Panc1 (cell line): ENCODE measurements at regions not wholly inside any gene's neighbourhood (a gene's known extent, or its start where the extent isn't known, plus 50 kb on each side); places are given as distances from the start of the nearest gene placed in this dataset.

ENCODE experiments used
- ATAC-seq: fragments of 200-7000 bp; cut with Tn5 transposase; 2 replicates; pipeline ENCODE4 v1.9.1; 2020; ENCODE audit warnings: mild to moderate bottlenecking, moderate library complexity
- BruUV-seq: library from RNA; stranded (reverse); fragments of 400-500 nt; replicated peaks from 2 replicates; lab custom pipeline; 2021; lab: Mats Ljungman, UMichigan
- CTCF ChIA-PET: fragments of 300-600 bp; sonication (Branson Sonifier 250); formaldehyde crosslinking; loops from one replicate; lab custom pipeline; 2022; ENCODE audit warnings: antibody characterized with exemption; lab: Charles Lee
- POLR2A ChIA-PET: fragments of 300-600 bp; sonication (Branson Sonifier 250); formaldehyde crosslinking; loops from one replicate; lab custom pipeline; 2022; ENCODE audit warnings: antibody characterized with exemption; lab: Charles Lee
- DNase-seq: peaks from one replicate; pipeline ENCODE4 v3.0.0-alpha.2; 2010; ENCODE audit warnings: low read depth, low spot score
- H3K27ac ChIP-seq: 2 replicates; pipeline ENCODE4 v1.5.1; 2011; ENCODE audit warnings: mild to moderate bottlenecking, low read length, inconsistent platforms
- H3K27me3 ChIP-seq: fragments of 200-500 bp; sonication (Bioruptor generic); 2 replicates; pipeline ENCODE4 v1.6.0; 2014; ENCODE audit warnings: low read length, inconsistent platforms; ENCODE audit not compliant: control insufficient read depth, insufficient read depth
- H3K36me3 ChIP-seq: fragments of 200-500 bp; sonication (Bioruptor generic); 2 replicates; pipeline ENCODE4 v1.5.1; 2014; ENCODE audit warnings: inconsistent platforms, mild to moderate bottlenecking, low read length, moderate library complexity; ENCODE audit not compliant: control insufficient read depth, insufficient read depth
- H3K4me1 ChIP-seq: 2 replicates; pipeline ENCODE4 v1.5.1; 2011; ENCODE audit warnings: inconsistent platforms, mild to moderate bottlenecking, low read length, moderate library complexity; ENCODE audit not compliant: control insufficient read depth, insufficient read depth
- H3K4me3 ChIP-seq, 2 experiments: 2 replicates each; pipeline ENCODE4 v1.5.1; 2011 to 2012; ENCODE audit warnings: low read depth in 2 of 2, low read length in 2 of 2, mild to moderate bottlenecking in 2 of 2, inconsistent platforms in 1 of 2, moderate library complexity in 1 of 2
- H3K9me3 ChIP-seq: fragments of 200-500 bp; sonication (Bioruptor generic); 2 replicates; pipeline ENCODE4 v1.5.1; 2014; ENCODE audit warnings: low read depth, mild to moderate bottlenecking, inconsistent platforms, low read length, moderate library complexity; ENCODE audit not compliant: control insufficient read depth, insufficient read depth
- CTCF ChIP-seq: fragments of 450-650 bp; IDR thresholded peaks from 2 replicates; pipeline ENCODE4 v1.5.1; 2017; ENCODE audit warnings: mild to moderate bottlenecking
- POLR2AphosphoS5 ChIP-seq: IDR thresholded peaks from 2 replicates; pipeline ENCODE4 v1.6.1; 2012; ENCODE audit warnings: mild to moderate bottlenecking, low read depth, low read length, moderate library complexity
- SIN3A ChIP-seq: IDR thresholded peaks from 2 replicates; pipeline ENCODE4 v1.6.1; 2012; ENCODE audit warnings: low read depth, mild to moderate bottlenecking, low read length, moderate library complexity, borderline replicate concordance; ENCODE audit not compliant: insufficient read depth
- TCF7L2 ChIP-seq: IDR thresholded peaks from 2 replicates; pipeline ENCODE4 v1.6.1; 2011; ENCODE audit warnings: mild to moderate bottlenecking, low read depth, low read length, inconsistent platforms
- in situ Hi-C: cut with HindIII; loops from 2 replicates; pipeline ENCODE4 v1.10.0; 2016; ENCODE audit warnings: low sequenced_read_pairs, low pct_unique_long_range_greater_than_20kb
- intact Hi-C: fragments of 100-400 bp; cut with micrococcal nuclease; formaldehyde crosslinking; loops from one replicate; pipeline ENCODE4 v1.10.0; 2022; ENCODE audit not compliant: unreplicated experiment
- TF ChIP-seq, protein P1 (sequence below), 2 experiments: IDR thresholded peaks; 2 replicates each; pipeline ENCODE4 v1.6.1; 2011 to 2012; ENCODE audit warnings: low read depth in 2 of 2, control low read depth in 1 of 2, low read length in 1 of 2, mild to moderate bottlenecking in 1 of 2, moderate library complexity in 1 of 2; ENCODE audit not compliant: insufficient read depth in 1 of 2

DNA sequence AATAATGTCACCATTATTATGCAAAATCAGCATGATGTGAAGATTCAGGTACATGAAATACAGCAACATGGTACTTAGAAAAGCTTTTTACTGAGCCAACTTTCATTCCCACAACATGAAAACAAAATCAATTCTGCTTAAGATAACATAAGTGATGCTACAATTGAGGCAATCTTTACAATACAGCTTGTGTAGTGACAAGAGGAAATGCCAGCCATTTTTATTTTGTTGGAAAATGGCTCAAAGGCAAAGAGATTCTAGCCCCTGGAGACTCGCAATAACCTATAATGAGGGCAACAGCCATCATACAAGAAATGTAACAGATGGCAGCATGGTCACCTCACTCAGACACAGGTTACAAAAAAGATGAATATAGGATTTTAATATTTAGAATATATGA, 560.4 kb downstream of the SPOCK3 start:
- Histone ChIP-seq H3K4me3 (no peak overlapping the region), H3K27me3 (no peaks in the 10 kb centered on the region), H3K36me3 (no peaks in the 10 kb centered on the region), H3K9me3 (no peaks in the 10 kb centered on the region), H3K4me1 (no peaks in the 10 kb centered on the region), H3K27ac (no peak overlapping the region)
- no peak for TF ChIP-seq TCF7L2
- TF ChIP-seq POLR2AphosphoS5 = no peak
- TF ChIP-seq, protein P1, sequence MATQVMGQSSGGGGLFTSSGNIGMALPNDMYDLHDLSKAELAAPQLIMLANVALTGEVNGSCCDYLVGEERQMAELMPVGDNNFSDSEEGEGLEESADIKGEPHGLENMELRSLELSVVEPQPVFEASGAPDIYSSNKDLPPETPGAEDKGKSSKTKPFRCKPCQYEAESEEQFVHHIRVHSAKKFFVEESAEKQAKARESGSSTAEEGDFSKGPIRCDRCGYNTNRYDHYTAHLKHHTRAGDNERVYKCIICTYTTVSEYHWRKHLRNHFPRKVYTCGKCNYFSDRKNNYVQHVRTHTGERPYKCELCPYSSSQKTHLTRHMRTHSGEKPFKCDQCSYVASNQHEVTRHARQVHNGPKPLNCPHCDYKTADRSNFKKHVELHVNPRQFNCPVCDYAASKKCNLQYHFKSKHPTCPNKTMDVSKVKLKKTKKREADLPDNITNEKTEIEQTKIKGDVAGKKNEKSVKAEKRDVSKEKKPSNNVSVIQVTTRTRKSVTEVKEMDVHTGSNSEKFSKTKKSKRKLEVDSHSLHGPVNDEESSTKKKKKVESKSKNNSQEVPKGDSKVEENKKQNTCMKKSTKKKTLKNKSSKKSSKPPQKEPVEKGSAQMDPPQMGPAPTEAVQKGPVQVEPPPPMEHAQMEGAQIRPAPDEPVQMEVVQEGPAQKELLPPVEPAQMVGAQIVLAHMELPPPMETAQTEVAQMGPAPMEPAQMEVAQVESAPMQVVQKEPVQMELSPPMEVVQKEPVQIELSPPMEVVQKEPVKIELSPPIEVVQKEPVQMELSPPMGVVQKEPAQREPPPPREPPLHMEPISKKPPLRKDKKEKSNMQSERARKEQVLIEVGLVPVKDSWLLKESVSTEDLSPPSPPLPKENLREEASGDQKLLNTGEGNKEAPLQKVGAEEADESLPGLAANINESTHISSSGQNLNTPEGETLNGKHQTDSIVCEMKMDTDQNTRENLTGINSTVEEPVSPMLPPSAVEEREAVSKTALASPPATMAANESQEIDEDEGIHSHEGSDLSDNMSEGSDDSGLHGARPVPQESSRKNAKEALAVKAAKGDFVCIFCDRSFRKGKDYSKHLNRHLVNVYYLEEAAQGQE (IDR thresholded peaks at IDR 0.05; ENCODE audit: insufficient read depth in 1 of 2, low read depth in 2 of 2, low read length in 1 of 2) = no peak
- TF ChIP-seq SIN3A = no peak
- no peak for TF ChIP-seq CTCF
- ATAC-seq (no peak), DNase-seq (no peak)
- CTCF ChIA-PET = no interaction called here
- intact Hi-C loops = no loop called here
- POLR2A ChIA-PET = no interaction called here
- in situ Hi-C loops = no loop called here
- no TSS peak for BruUV-seq

GRCh38 chr4:166675411-166675810, 558.9 kb downstream of the SPOCK3 start:
- Histone ChIP-seq H3K27ac (no peak overlapping the region), H3K4me1 (no peaks in the 10 kb centered on the region), H3K36me3 (no peaks in the 10 kb centered on the region), H3K9me3 (no peaks in the 10 kb centered on the region), H3K4me3 (no peak overlapping the region), H3K27me3 (no peaks in the 10 kb centered on the region)
- BruUV-seq = no TSS peak
- ATAC-seq (no peak), DNase-seq (no peak)
- ChIA-PET POLR2A (no interaction called here), CTCF (no interaction called here)
- no peak for TF ChIP-seq TCF7L2
- intact Hi-C loops (no loop called here), in situ Hi-C loops (no loop called here)

- Histone ChIP-seq H3K36me3 (no peaks in the 10 kb centered on the region), H3K4me3 (no peak overlapping the region), H3K27ac (no peak overlapping the region), H3K27me3 (no peaks in the 10 kb centered on the region), H3K9me3 (no peaks in the 10 kb centered on the region), H3K4me1 (no peaks in the 10 kb centered on the region)
- in situ Hi-C loops = no loop called here
- CTCF ChIA-PET = no interaction called here
- TF ChIP-seq SIN3A (no peak), TCF7L2 (no peak), POLR2AphosphoS5 (no peak), CTCF (no peak)
- TF ChIP-seq, protein P1 (IDR thresholded peaks at IDR 0.05; ENCODE audit: insufficient read depth in 1 of 2, low read depth in 2 of 2, low read length in 1 of 2) = no peak
- BruUV-seq = no TSS peak
- intact Hi-C loops = no loop called here
- POLR2A ChIA-PET = no interaction called here
- no peak for ATAC-seq
- DNase-seq = no peak
These were observed 553.5 kb downstream of the SPOCK3 start for GRCh38 chr4:166680796-166681195.
